Stomach (tissue), 4 donors: ENCODE measurements at regions not wholly inside any gene's neighbourhood (a gene's known extent, or its start where the extent isn't known, plus 50 kb on each side); places are given as distances from the start of the nearest gene placed in this dataset.

Source experiments
- CTCF ChIP-seq, 7 experiments: fragments of 450-650 bp in 4 of 7; fragments of 200-600 bp in 3 of 7; sonication (generic) in 3 of 7; IDR thresholded peaks; one replicate each; pipeline ENCODE4 v1.5.1; 2016 to 2019; ENCODE audit warnings: antibody characterized with exemption in 7 of 7, control low read depth in 2 of 7, mild to moderate bottlenecking in 1 of 7
- POLR2AphosphoS5 ChIP-seq, 3 donors: sonication (generic); formaldehyde crosslinking; IDR thresholded peaks; one replicate each; pipeline ENCODE4 v1.6.1; 2016; ENCODE audit warnings: antibody characterized with exemption in 3 of 3

- TF ChIP-seq CTCF (IDR thresholded peaks at IDR 0.05) (no peak), POLR2AphosphoS5 (IDR thresholded peaks at IDR 0.05) (no peak)
These were observed 234.2 kb downstream of the WNT5A start for GRCh38 chr3:55252921-55253320.
